IMR-90 (cell line): ENCODE measurements at regions not wholly inside any gene's neighbourhood (a gene's known extent, or its start where the extent isn't known, plus 50 kb on each side); places are given as distances from the start of the nearest gene placed in this dataset.

Source experiments
- ATAC-seq: fragments of 200-7000 bp; cut with Tn5 transposase; 2 replicates; pipeline ENCODE4 v1.9.1; 2020; ENCODE audit warnings: low read depth, mild to moderate bottlenecking, moderate library complexity
- BruUV-seq: library from RNA; stranded (reverse); fragments of 400-500 nt; replicated peaks from 2 replicates; lab custom pipeline; 2021; lab: Mats Ljungman, UMichigan
- CTCF ChIA-PET: fragments of 300-600 bp; formaldehyde crosslinking; extraction: SDS; loops from one replicate; lab custom pipeline; 2021; ENCODE audit warnings: antibody characterized with exemption; lab: Yijun Ruan, JAX
- POLR2A ChIA-PET: fragments of 300-600 bp; sonication (Branson Sonifier 250); formaldehyde crosslinking; loops from one replicate; lab custom pipeline; 2022; ENCODE audit warnings: antibody characterized with exemption; ENCODE audit not compliant: unreplicated experiment; lab: Charles Lee
- DNase-seq: peaks from one replicate; pipeline ENCODE4 v3.0.0; 2013
- H2AFZ ChIP-seq: replicated peaks from 2 replicates; pipeline ENCODE3; 2013; ENCODE audit warnings: low read length, mild to moderate bottlenecking; ENCODE audit not compliant: poor library complexity
- H2AK5ac ChIP-seq: 2 replicates; pipeline ENCODE4 v1.6.1; 2013; ENCODE audit warnings: low read depth, low read length, inconsistent platforms
- H2AK9ac ChIP-seq: replicated peaks from 2 replicates; pipeline ENCODE3; 2013; ENCODE audit warnings: mild to moderate bottlenecking, low read depth, low read length, moderate library complexity; ENCODE audit not compliant: poor library complexity
- H2BK120ac ChIP-seq: 2 replicates; pipeline ENCODE4 v1.6.1; 2013; ENCODE audit warnings: low read depth, low read length, inconsistent platforms
- H2BK15ac ChIP-seq: 3 replicates; pipeline ENCODE4 v1.6.1; 2013; ENCODE audit warnings: low read depth, low read length, inconsistent platforms
- H2BK20ac ChIP-seq: 2 replicates; pipeline ENCODE4 v1.6.1; 2013; ENCODE audit warnings: low read depth, mild to moderate bottlenecking, inconsistent platforms, low read length, moderate library complexity
- H2BK5ac ChIP-seq: 2 replicates; pipeline ENCODE4 v1.6.1; 2013; ENCODE audit warnings: mild to moderate bottlenecking, low read depth, low read length, inconsistent platforms; ENCODE audit not compliant: poor library complexity, severe bottlenecking
- H3K14ac ChIP-seq: replicated peaks from 2 replicates; pipeline ENCODE4 v1.6.1; 2013; ENCODE audit warnings: low read depth, low read length, inconsistent platforms
- H3K18ac ChIP-seq: 2 replicates; pipeline ENCODE4 v1.6.1; 2013; ENCODE audit warnings: low read depth, low read length, control low read depth
- H3K23ac ChIP-seq: 2 replicates; pipeline ENCODE4 v1.6.1; 2013; ENCODE audit warnings: low read depth, low read length, inconsistent platforms
- H3K27ac ChIP-seq: 2 replicates; pipeline ENCODE4 v1.5.1; 2013; ENCODE audit warnings: mild to moderate bottlenecking, control low read depth, low read length; ENCODE audit not compliant: insufficient read depth
- H3K27me3 ChIP-seq: 2 replicates; pipeline ENCODE4 v1.6.1; 2013; ENCODE audit warnings: low read length; ENCODE audit not compliant: control insufficient read depth, insufficient read depth
- H3K36me3 ChIP-seq: 2 replicates; pipeline ENCODE4 v1.6.1; 2013; ENCODE audit warnings: low read length, mixed read lengths; ENCODE audit not compliant: control insufficient read depth, insufficient read depth
- H3K4ac ChIP-seq: 2 replicates; pipeline ENCODE4 v1.6.1; 2013; ENCODE audit warnings: low read depth, low read length, inconsistent platforms
- H3K4me1 ChIP-seq: 2 replicates; pipeline ENCODE4 v1.6.1; 2013; ENCODE audit warnings: low read length, mixed read lengths; ENCODE audit not compliant: control insufficient read depth, insufficient read depth
- H3K4me2 ChIP-seq: 2 replicates; pipeline ENCODE4 v1.6.1; 2013; ENCODE audit warnings: low read depth, mild to moderate bottlenecking, control low read depth, low read length, moderate library complexity
- H3K4me3 ChIP-seq: 2 replicates; pipeline ENCODE4 v1.5.1; 2013; ENCODE audit warnings: low read depth, mild to moderate bottlenecking, control low read depth, low read length, moderate library complexity; ENCODE audit not compliant: insufficient read depth
- H3K56ac ChIP-seq: 2 replicates; pipeline ENCODE4 v1.6.1; 2013; ENCODE audit warnings: low read length, inconsistent platforms; ENCODE audit not compliant: insufficient read depth; ENCODE audit errors: extremely low read depth
- H3K79me1 ChIP-seq, 2 experiments: 2 replicates each; pipeline ENCODE4 v1.6.1; 2013; ENCODE audit warnings: low read length in 2 of 2, inconsistent platforms in 1 of 2, low read depth in 1 of 2
- H3K9ac ChIP-seq: 2 replicates; pipeline ENCODE4 v1.6.1; 2013; ENCODE audit warnings: low read depth, low read length, control low read depth
- H3K9me1 ChIP-seq: 2 replicates; pipeline ENCODE4 v1.6.1; 2013; ENCODE audit warnings: low read length, inconsistent platforms; ENCODE audit not compliant: insufficient read depth
- H3K9me3 ChIP-seq: 2 replicates; pipeline ENCODE4 v1.6.1; 2013; ENCODE audit warnings: low read length; ENCODE audit not compliant: control insufficient read depth, insufficient read depth
- H4K20me1 ChIP-seq: 2 replicates; pipeline ENCODE4 v1.6.1; 2013; ENCODE audit warnings: low read length, inconsistent platforms; ENCODE audit not compliant: insufficient read depth
- H4K5ac ChIP-seq: 2 replicates; pipeline ENCODE4 v1.6.1; 2013; ENCODE audit warnings: mild to moderate bottlenecking, low read depth, low read length, control low read depth
- H4K8ac ChIP-seq, 2 experiments: 2 replicates each; pipeline ENCODE4 v1.6.1; 2013; ENCODE audit warnings: low read depth in 2 of 2, low read length in 2 of 2, control low read depth in 1 of 2, inconsistent platforms in 1 of 2
- H4K91ac ChIP-seq: 2 replicates; pipeline ENCODE4 v1.6.1; 2013; ENCODE audit warnings: low read depth, low read length, inconsistent platforms; ENCODE audit not compliant: insufficient read depth
- CHD1 ChIP-seq: IDR thresholded peaks from 2 replicates; pipeline ENCODE4 v1.6.1; 2012; ENCODE audit warnings: low read depth, low read length, improper control_type of control experiment
- ELK1 ChIP-seq: fragments of 150-350 bp; IDR thresholded peaks from 2 replicates; pipeline ENCODE4 v1.6.1; 2016; ENCODE audit warnings: low read depth, mild to moderate bottlenecking, low read length, moderate library complexity, borderline replicate concordance
- NFE2L2 ChIP-seq: fragments of 150-350 bp; IDR thresholded peaks from 2 replicates; pipeline ENCODE4 v1.6.1; 2016; ENCODE audit warnings: low read depth, mild to moderate bottlenecking, low read length
- WGBS, 2 experiments: methylation state at CpG; one replicate each; pipeline versions ENCODE4 v1.1.5 to v1.1.7; 2013; ENCODE audit warnings: missing lambda C conversion rate in 2 of 2; ENCODE audit not compliant: insufficient read length in 1 of 2; ENCODE audit errors: extremely low coverage in 2 of 2; 5-methylcytosine and 5-hydroxymethylcytosine counted together
- dilution Hi-C: fragments of 300-500 bp; cut with HindIII; formaldehyde crosslinking; loops from one replicate; pipeline ENCODE4 v1.14.3; 2018; ENCODE audit warnings: low sequenced_read_pairs; ENCODE audit not compliant: unreplicated experiment
- in situ Hi-C: fragments of 300-500 bp; cut with MboI; formaldehyde crosslinking; loops from 3 replicates; pipeline ENCODE4 v1.14.3; 2019; ENCODE audit warnings: low sequenced_read_pairs, inconsistent platforms, mixed read lengths
- intact Hi-C: fragments of 100-400 bp; cut with micrococcal nuclease; formaldehyde crosslinking; loops from 2 replicates; pipeline ENCODE4 v1.10.0; 2022

DNA sequence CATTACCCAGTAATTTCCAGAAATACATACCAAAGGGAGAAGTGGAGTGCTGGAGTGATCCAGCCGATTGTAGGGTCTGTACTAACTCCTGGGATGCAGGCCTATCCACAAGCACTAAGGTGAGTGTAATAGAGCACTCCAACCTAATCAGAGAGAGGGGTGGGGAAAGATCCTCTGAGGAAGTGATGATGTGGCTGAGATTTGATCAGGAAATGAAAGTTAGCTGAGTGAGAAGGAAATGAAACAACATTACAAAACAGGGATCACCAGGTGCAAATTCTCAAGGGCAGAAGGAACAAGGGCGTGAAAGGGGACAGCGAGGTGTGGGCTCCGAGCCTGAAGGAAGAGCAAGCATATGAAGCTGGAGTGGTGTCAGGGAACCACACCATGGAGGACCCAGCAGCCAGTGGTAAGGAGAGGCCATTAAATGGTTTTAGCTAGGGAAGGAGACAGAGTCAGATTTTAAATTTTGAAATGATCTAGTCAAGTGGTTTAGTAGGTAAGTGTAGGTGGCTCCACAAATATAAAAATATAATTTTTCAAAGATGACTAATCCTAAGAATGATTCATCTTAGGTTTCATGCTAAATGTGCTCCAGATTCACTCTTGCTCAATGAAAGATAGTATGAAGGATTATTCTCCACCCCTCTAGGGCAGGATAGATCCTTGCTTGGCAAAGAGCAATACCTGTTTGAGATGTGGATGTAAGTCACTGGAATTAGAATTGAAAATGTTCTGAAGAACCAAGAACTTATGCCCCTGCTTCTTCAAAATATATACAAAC lies 348.7 kb downstream of the TBL1XR1 start:
- Histone ChIP-seq H3K56ac (no peak overlapping the region), H4K91ac (no peak overlapping the region), H2BK20ac (no peak overlapping the region), H4K8ac (no peak overlapping the region), H3K4me1 (no peaks in the 10 kb centered on the region), H3K9me3 (no peaks in the 10 kb centered on the region), H2BK15ac (no peak overlapping the region), H3K14ac (no peak overlapping the region), H3K9ac (no peak overlapping the region), H3K18ac (no peak overlapping the region), H3K27ac (no peak overlapping the region), H3K27me3 (no peaks in the 10 kb centered on the region), H2BK5ac (no peak overlapping the region), H2AK5ac (no peak overlapping the region), H3K36me3 (no peaks in the 10 kb centered on the region), H2AK9ac (no peak overlapping the region), H2BK120ac (no peak overlapping the region), H4K20me1 (no peaks in the 10 kb centered on the region), H3K4ac (no peak overlapping the region), H4K5ac (no peak overlapping the region), H2AFZ (no peak overlapping the region), H3K4me3 (no peak overlapping the region), H3K23ac (no peak overlapping the region), H3K79me1 (no peaks in the 10 kb centered on the region), H3K9me1 (no peaks in the 10 kb centered on the region), H3K4me2 (no peak overlapping the region)
- DNase-seq (peak; percentile 3), ATAC-seq (peak; percentile 24; the same call in 1 of the 2 replicates)
- TF ChIP-seq NFE2L2: no peak
- no peak for TF ChIP-seq ELK1
- TF ChIP-seq CHD1: no peak
- CTCF ChIA-PET: no interaction called here
- dilution Hi-C loops (no loop called here), in situ Hi-C loops (no loop called here), intact Hi-C loops (no loop called here)
- POLR2A ChIA-PET: no interaction called here
- WGBS, 2 experiments: 80% methylated on average over 1 of the region's 4 CpGs; no CpG with 5 or more reads in 1 of the 2 experiments
- no TSS peak for BruUV-seq
